ENCODE measurements at regions not wholly inside any gene's neighbourhood (a gene's known extent, or its start where the extent isn't known, plus 50 kb on each side); places are given as distances from the start of the nearest gene placed in this dataset.

GRCh38 chr14:71304690-71305089 is 397.4 kb downstream of the PCNX1 start:
- CTCF ChIA-PET, result no interaction called here
- Histone ChIP-seq H3K4me1 (ENCODE audit: control insufficient read depth, insufficient read depth, low read length) (no peaks in the 10 kb centered on the region; the same call in 1 of the 2 replicates), H4K20me1 (ENCODE audit: insufficient read depth, low read length) (no peaks in the 10 kb centered on the region), H4K8ac (ENCODE audit: low read depth in 2 of 2, low read length in 2 of 2) (no peak overlapping the region), H3K4ac (ENCODE audit: low read depth, low read length) (no peak overlapping the region), H2AK9ac (replicated peaks; ENCODE audit: low read depth, low read length, poor library complexity) (no peak overlapping the region), H3K14ac (replicated peaks; ENCODE audit: low read depth, low read length) (no peak overlapping the region), H3K9ac (ENCODE audit: low read depth, low read length) (no peak overlapping the region), H3K36me3 (ENCODE audit: control insufficient read depth, insufficient read depth, low read length) (no peaks in the 10 kb centered on the region), H3K56ac (ENCODE audit: extremely low read depth, insufficient read depth, low read length) (no peak overlapping the region), H3K9me1 (ENCODE audit: insufficient read depth, low read length) (no peaks in the 10 kb centered on the region), H3K27ac (ENCODE audit: insufficient read depth, low read length) (no peak overlapping the region), H4K91ac (ENCODE audit: insufficient read depth, low read depth, low read length) (no peak overlapping the region), H3K18ac (ENCODE audit: low read depth, low read length) (no peak overlapping the region), H3K23ac (ENCODE audit: low read depth, low read length) (no peak overlapping the region), H3K9me3 (ENCODE audit: control insufficient read depth, insufficient read depth, low read length) (peaks cover 15% of the 10 kb centered on the region), H2AFZ (replicated peaks; ENCODE audit: low read length, poor library complexity) (no peak overlapping the region), H3K4me2 (ENCODE audit: low read depth, low read length) (no peak overlapping the region), H2AK5ac (ENCODE audit: low read depth, low read length) (no peak overlapping the region), H2BK15ac (ENCODE audit: low read depth, low read length) (no peak overlapping the region), H4K5ac (ENCODE audit: low read depth, low read length) (no peak overlapping the region), H3K27me3 (ENCODE audit: control insufficient read depth, insufficient read depth, low read length) (no peaks in the 10 kb centered on the region), H3K4me3 (ENCODE audit: insufficient read depth, low read depth, low read length) (no peak overlapping the region), H2BK5ac (ENCODE audit: low read depth, low read length, poor library complexity, severe bottlenecking) (no peak overlapping the region), H2BK20ac (ENCODE audit: low read depth, low read length) (no peak overlapping the region), H3K79me1 (ENCODE audit: low read depth in 1 of 2, low read length in 2 of 2) (no peaks in the 10 kb centered on the region), H2BK120ac (ENCODE audit: low read depth, low read length) (no peak overlapping the region)
- WGBS, 2 experiments (ENCODE audit: extremely low coverage in 2 of 2, insufficient read length in 1 of 2), result 82% methylated on average over 5 of the region's 6 CpGs; no CpG with 5 or more reads in 1 of the 2 experiments
- POLR2A ChIA-PET (ENCODE audit: unreplicated experiment), result no interaction called here
- dilution Hi-C loops (cut with HindIII; ENCODE audit: low sequenced_read_pairs, unreplicated experiment), result no loop called here
- ATAC-seq (ENCODE audit: low read depth) (no peak), DNase-seq (no peak)
- no TSS peak for BruUV-seq (replicated peaks)
- no peak for TF ChIP-seq CEBPB (IDR thresholded peaks at IDR 0.05; ENCODE audit: low read depth, low read length)
- no peak for TF ChIP-seq RFX5 (IDR thresholded peaks at IDR 0.05; ENCODE audit: low read depth, low read length)
- no peak for TF ChIP-seq SMC3 (IDR thresholded peaks at IDR 0.05; ENCODE audit: low read depth, low read length)
- TF ChIP-seq CHD1 (IDR thresholded peaks at IDR 0.05; ENCODE audit: low read depth, low read length), result no peak
- no peak for TF ChIP-seq BHLHE40 (IDR thresholded peaks at IDR 0.05; ENCODE audit: low read depth, low read length)
- no peak for TF ChIP-seq POLR2A (IDR thresholded peaks at IDR 0.05; ENCODE audit: low read depth, low read length)
- TF ChIP-seq NFE2L2 (IDR thresholded peaks at IDR 0.05; ENCODE audit: low read depth, low read length), result no peak
- in situ Hi-C loops (cut with MboI; ENCODE audit: low sequenced_read_pairs), result no loop called here
- intact Hi-C loops (cut with micrococcal nuclease), result no loop called here
